Fibroblast of lung (primary cell): ENCODE measurements at regions not wholly inside any gene's neighbourhood (a gene's known extent, or its start where the extent isn't known, plus 50 kb on each side); places are given as distances from the start of the nearest gene placed in this dataset.

ENCODE experiments used
- DNase-seq, 2 donors: peaks; one replicate each; pipeline versions ENCODE4 v3.0.0 to v3.0.0-alpha.2; 2010; ENCODE audit warnings: low read depth in 2 of 2
- H2AFZ ChIP-seq: 2 replicates; pipeline ENCODE4 v1.5.1; 2012; ENCODE audit warnings: low read length, control low read depth, inconsistent platforms
- H3K27ac ChIP-seq: 2 replicates; pipeline ENCODE4 v1.5.1; 2011; ENCODE audit warnings: low read length, control low read depth; ENCODE audit not compliant: insufficient read depth
- H3K27me3 ChIP-seq: 2 replicates; pipeline ENCODE4 v1.5.1; 2011; ENCODE audit warnings: mild to moderate bottlenecking, low read length; ENCODE audit not compliant: control insufficient read depth, insufficient read depth
- H3K36me3 ChIP-seq: 2 replicates; pipeline ENCODE4 v1.5.1; 2011; ENCODE audit warnings: low read length; ENCODE audit not compliant: control insufficient read depth, insufficient read depth
- H3K4me1 ChIP-seq: 2 replicates; pipeline ENCODE4 v1.5.1; 2011; ENCODE audit warnings: low read length; ENCODE audit not compliant: control insufficient read depth, insufficient read depth; ENCODE audit errors: extremely low read depth
- H3K4me2 ChIP-seq: 2 replicates; pipeline ENCODE4 v1.5.1; 2011; ENCODE audit warnings: low read length, control low read depth; ENCODE audit not compliant: insufficient read depth; ENCODE audit errors: extremely low read depth
- H3K4me3 ChIP-seq, 4 experiments: fragments of 200-600 bp in 1 of 4; sonication (generic) in 1 of 4; replicated peaks in 1 of 4; 2 replicates each; pipeline ENCODE4 v1.5.1; 2011 to 2016; ENCODE audit warnings: low read length in 4 of 4, low read depth in 3 of 4, mild to moderate bottlenecking in 3 of 4, control low read depth in 2 of 4, inconsistent platforms in 1 of 4, mixed read lengths in 1 of 4; ENCODE audit not compliant: insufficient read depth in 1 of 4; ENCODE audit errors: control extremely low read depth in 1 of 4
- H3K79me2 ChIP-seq: 2 replicates; pipeline ENCODE4 v1.5.1; 2012; ENCODE audit warnings: mild to moderate bottlenecking, low read length, inconsistent platforms; ENCODE audit not compliant: control insufficient read depth, insufficient read depth
- H3K9ac ChIP-seq: 2 replicates; pipeline ENCODE4 v1.5.1; 2011; ENCODE audit warnings: mild to moderate bottlenecking, low read length, control low read depth; ENCODE audit not compliant: insufficient read depth
- H3K9me3 ChIP-seq: 2 replicates; pipeline ENCODE4 v1.5.1; 2012; ENCODE audit warnings: low read depth, low read length; ENCODE audit not compliant: control insufficient read depth, insufficient read depth
- H4K20me1 ChIP-seq: 2 replicates; pipeline ENCODE4 v1.5.1; 2011; ENCODE audit warnings: low read length; ENCODE audit not compliant: control insufficient read depth, insufficient read depth; ENCODE audit errors: extremely low read depth
- CTCF ChIP-seq, 2 donors: IDR thresholded peaks in 1 of 2; conservative IDR thresholded peaks in 1 of 2; 1 replicate in 1 of 2; 2 replicates in 1 of 2; pipeline ENCODE4 v1.5.1; 2011 to 2012; ENCODE audit warnings: low read length in 2 of 2, control low read depth in 1 of 2, inconsistent platforms in 1 of 2, low read depth in 1 of 2, mild to moderate bottlenecking in 1 of 2
- EZH2 ChIP-seq: IDR thresholded peaks from 2 replicates; pipeline ENCODE4 v1.5.1; 2012; ENCODE audit warnings: low read length, control low read depth, mild to moderate bottlenecking; ENCODE audit errors: missing control alignments

DNA sequence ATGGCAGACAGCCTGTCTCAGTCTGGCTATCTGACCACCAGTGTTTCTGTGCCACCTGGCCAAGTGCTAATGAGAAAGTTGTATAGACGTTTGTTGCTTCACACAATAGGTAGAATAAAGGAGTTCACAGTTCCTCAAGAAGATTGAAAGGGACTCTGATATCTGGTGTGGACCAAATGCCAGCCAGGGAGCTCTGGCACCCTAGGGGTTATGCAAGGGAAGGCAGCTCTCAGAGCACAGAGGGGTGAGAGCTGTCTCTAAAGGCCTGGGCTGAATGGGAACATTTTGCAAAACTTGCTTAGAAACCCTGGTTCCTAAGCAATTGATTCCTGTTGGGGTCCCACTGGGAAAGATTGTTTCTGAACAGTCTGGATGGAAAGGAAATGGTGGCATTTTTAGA is 553.8 kb downstream of the EPHA4 start:
- H3K9me3 ChIP-seq = no peaks in the 10 kb centered on the region
- no peak overlapping the region for H3K27ac ChIP-seq
- no peak for DNase-seq
- no peak overlapping the region for H3K9ac ChIP-seq
- TF ChIP-seq CTCF (conservative IDR thresholded peaks at IDR 0.05 in 1 of 2, IDR thresholded peaks at IDR 0.05 in 1 of 2; ENCODE audit: low read depth in 1 of 2, low read length in 2 of 2) (no peak), EZH2 (no peak)
- H3K79me2 ChIP-seq = no peaks in the 10 kb centered on the region
- no peak overlapping the region for H3K4me3 ChIP-seq
- no peaks in the 10 kb centered on the region for H3K4me1 ChIP-seq
- no peak overlapping the region for H2AFZ ChIP-seq
- H3K27me3 ChIP-seq = no peaks in the 10 kb centered on the region
- no peaks in the 10 kb centered on the region for H3K36me3 ChIP-seq
- H4K20me1 ChIP-seq = no peaks in the 10 kb centered on the region
- H3K4me2 ChIP-seq = no peak overlapping the region

DNA sequence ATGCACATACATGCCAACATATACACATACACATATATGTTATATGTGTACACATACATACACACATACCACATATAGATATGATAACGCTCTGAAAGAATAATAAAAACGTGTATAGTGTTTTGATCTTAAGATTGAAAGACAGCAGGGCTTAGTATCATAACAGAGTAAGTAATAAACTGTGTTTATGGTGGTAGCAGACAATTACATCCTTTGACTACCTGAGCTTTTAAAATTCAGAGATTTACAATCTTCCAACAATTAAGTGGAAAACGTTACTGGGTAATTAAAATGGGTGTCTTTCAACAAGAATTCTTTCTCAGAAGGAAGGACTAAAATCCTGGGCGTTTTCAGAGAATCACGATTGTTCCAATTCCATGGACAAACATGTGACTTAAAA is 552.4 kb downstream of the EPHA4 start:
- no peak overlapping the region for H3K9ac ChIP-seq
- H3K79me2 ChIP-seq = no peaks in the 10 kb centered on the region
- no peaks in the 10 kb centered on the region for H3K4me1 ChIP-seq
- no peaks in the 10 kb centered on the region for H3K9me3 ChIP-seq
- H4K20me1 ChIP-seq = no peaks in the 10 kb centered on the region
- H2AFZ ChIP-seq = no peak overlapping the region
- no peak overlapping the region for H3K4me2 ChIP-seq
- DNase-seq = no peak
- no peak overlapping the region for H3K27ac ChIP-seq
- H3K36me3 ChIP-seq = no peaks in the 10 kb centered on the region
- TF ChIP-seq EZH2 = no peak
- no peaks in the 10 kb centered on the region for H3K27me3 ChIP-seq
- no peak overlapping the region for H3K4me3 ChIP-seq

- Histone ChIP-seq H3K9ac (no peak overlapping the region), H3K9me3 (no peaks in the 10 kb centered on the region), H3K4me2 (no peak overlapping the region), H3K4me3 (no peak overlapping the region), H3K27ac (no peak overlapping the region), H3K27me3 (no peaks in the 10 kb centered on the region), H4K20me1 (no peaks in the 10 kb centered on the region), H2AFZ (no peak overlapping the region), H3K36me3 (no peaks in the 10 kb centered on the region), H3K4me1 (no peaks in the 10 kb centered on the region), H3K79me2 (no peaks in the 10 kb centered on the region)
- DNase-seq = no peak
- TF ChIP-seq EZH2 = no peak
- TF ChIP-seq CTCF (conservative IDR thresholded peaks at IDR 0.05 in 1 of 2, IDR thresholded peaks at IDR 0.05 in 1 of 2; ENCODE audit: low read depth in 1 of 2, low read length in 2 of 2) = no peak
Measured at GRCh38 chr2:221022554-221022953, 549.5 kb downstream of the EPHA4 start.
